ENCODE measurements at regions not wholly inside any gene's neighbourhood (a gene's known extent, or its start where the extent isn't known, plus 50 kb on each side); places are given as distances from the start of the nearest gene placed in this dataset.
A peak's percentile ranks its signal among the peaks of the same experiment; 100 is the strongest.

DNA sequence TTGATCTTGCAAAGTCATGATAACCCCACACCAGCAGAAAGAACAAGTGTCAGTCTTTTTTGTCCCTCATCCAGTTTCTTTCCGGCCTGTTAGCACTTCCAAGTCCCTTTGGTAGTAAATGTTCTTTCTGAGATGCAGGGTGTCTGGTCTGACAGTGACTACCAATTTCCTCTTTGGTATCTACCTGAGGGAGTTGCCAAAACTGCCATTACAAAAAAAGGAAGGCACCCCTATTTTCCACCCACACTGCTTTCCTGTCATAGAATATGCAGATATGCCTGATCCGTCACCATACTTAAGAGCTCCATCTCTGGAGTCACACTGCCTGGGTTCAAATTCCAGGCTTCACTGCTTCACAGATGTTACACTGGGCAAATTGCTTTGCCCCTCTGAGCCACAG is 72.4 kb downstream of the ZNF281 start:
- Histone ChIP-seq H3K4me3 (ENCODE audit: low read depth in 1 of 2, low read length in 1 of 2) (peak overlapping the region in 1 of 2 experiments; percentile 30), H3K4me1 (ENCODE audit: control insufficient read depth in 1 of 2, insufficient read depth in 1 of 2, low read depth in 1 of 2, low read length in 1 of 2) (peaks cover 33 to 37% of the 10 kb centered on the region in 2 experiments), H3K9me3 (no peaks in the 10 kb centered on the region), H3K27me3 (no peaks in the 10 kb centered on the region), H3K36me3 (no peaks in the 10 kb centered on the region), H3K27ac (peak overlapping the region; percentile 88)
- no peak for TF ChIP-seq CTCF (IDR thresholded peaks at IDR 0.05)

GRCh38 chr1:200336901-200337391 is 72.9 kb downstream of the ZNF281 start:
- TF ChIP-seq CTCF (IDR thresholded peaks at IDR 0.05) = no peak
- Histone ChIP-seq H3K27ac (peak overlapping the region; percentile 88), H3K27me3 (no peaks in the 10 kb centered on the region), H3K36me3 (no peaks in the 10 kb centered on the region), H3K9me3 (no peaks in the 10 kb centered on the region), H3K4me3 (ENCODE audit: low read depth in 1 of 2, low read length in 1 of 2) (no peak overlapping the region), H3K4me1 (ENCODE audit: control insufficient read depth in 1 of 2, insufficient read depth in 1 of 2, low read depth in 1 of 2, low read length in 1 of 2) (peaks cover 29 to 32% of the 10 kb centered on the region in 2 experiments)

- Histone ChIP-seq H3K4me1 (ENCODE audit: control insufficient read depth in 1 of 2, insufficient read depth in 1 of 2, low read depth in 1 of 2, low read length in 1 of 2) (peaks cover 28 to 32% of the 10 kb centered on the region in 2 experiments), H3K9me3 (no peaks in the 10 kb centered on the region), H3K27ac (peak overlapping the region; percentile 88), H3K4me3 (ENCODE audit: low read depth in 1 of 2, low read length in 1 of 2) (no peak overlapping the region), H3K27me3 (no peaks in the 10 kb centered on the region), H3K36me3 (no peaks in the 10 kb centered on the region)
- no peak for TF ChIP-seq CTCF (IDR thresholded peaks at IDR 0.05)
Measured at GRCh38 chr1:200336101-200336845, 73.6 kb downstream of the ZNF281 start.

DNA sequence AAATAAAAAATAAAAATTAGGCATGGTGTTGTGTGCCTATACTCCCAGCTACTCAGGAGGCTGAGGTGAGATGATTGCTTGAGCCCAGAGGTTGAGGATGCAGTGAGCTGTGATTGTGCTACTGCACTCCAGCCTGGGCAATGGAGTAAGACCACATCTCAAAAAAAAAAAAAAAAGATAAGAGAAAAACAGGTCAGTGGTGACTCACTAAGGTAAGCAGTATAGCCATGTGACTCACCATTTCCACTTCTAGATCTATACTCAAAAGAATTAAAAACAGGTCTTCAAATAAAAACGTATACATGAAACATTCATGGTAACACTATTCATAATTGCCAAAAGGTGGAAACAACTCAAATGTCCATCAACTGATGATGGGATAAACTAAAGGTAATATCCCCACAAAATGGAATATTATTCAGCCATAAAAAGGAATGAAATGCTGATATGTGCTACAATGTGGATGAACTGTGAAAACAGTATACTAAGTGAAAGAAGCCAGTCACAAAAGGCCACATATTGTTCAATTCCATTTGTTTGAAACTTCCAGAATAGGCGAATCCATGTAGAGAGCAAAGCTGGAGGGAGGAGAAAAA is 75.1 kb downstream of the ZNF281 start:
- H3K36me3 ChIP-seq = no peaks in the 10 kb centered on the region
- H3K27ac ChIP-seq = no peak overlapping the region
- peaks cover 25 to 32% of the 10 kb centered on the region in 2 experiments for H3K4me1 ChIP-seq (ENCODE audit: control insufficient read depth in 1 of 2, insufficient read depth in 1 of 2, low read depth in 1 of 2, low read length in 1 of 2)
- no peaks in the 10 kb centered on the region for H3K9me3 ChIP-seq
- TF ChIP-seq CTCF (IDR thresholded peaks at IDR 0.05) = no peak
- no peaks in the 10 kb centered on the region for H3K27me3 ChIP-seq
- no peak overlapping the region for H3K4me3 ChIP-seq (ENCODE audit: low read depth in 1 of 2, low read length in 1 of 2)

DNA sequence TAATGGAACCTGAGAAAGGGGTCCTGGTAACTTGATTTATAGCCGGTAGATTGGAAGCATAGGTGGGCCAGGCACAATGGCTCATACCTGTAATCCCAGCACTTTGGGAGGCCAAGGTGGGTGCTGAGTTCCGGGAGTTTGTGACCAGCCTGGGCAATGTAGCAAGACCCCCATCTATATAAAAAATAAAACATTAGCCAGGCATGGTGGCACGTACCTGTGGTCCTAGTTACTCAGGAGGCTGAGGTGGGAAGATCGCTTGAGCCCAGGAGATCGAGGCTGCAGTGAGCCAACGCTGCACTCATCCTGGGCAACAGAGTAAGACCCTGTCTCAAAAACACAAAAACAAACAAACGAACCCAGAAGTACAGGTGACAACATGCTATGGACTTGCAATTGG is 76.5 kb downstream of the ZNF281 start:
- Histone ChIP-seq H3K4me3 (ENCODE audit: low read depth in 1 of 2, low read length in 1 of 2) (no peak overlapping the region), H3K4me1 (ENCODE audit: control insufficient read depth in 1 of 2, insufficient read depth in 1 of 2, low read depth in 1 of 2, low read length in 1 of 2) (peaks cover 20 to 26% of the 10 kb centered on the region in 2 experiments), H3K36me3 (no peaks in the 10 kb centered on the region), H3K27ac (no peak overlapping the region), H3K9me3 (no peaks in the 10 kb centered on the region), H3K27me3 (no peaks in the 10 kb centered on the region)
- no peak for TF ChIP-seq CTCF (IDR thresholded peaks at IDR 0.05)
